WTC11 (cell line): ENCODE measurements at regions not wholly inside any gene's neighbourhood (a gene's known extent, or its start where the extent isn't known, plus 50 kb on each side); places are given as distances from the start of the nearest gene placed in this dataset.

Source experiments
- ATAC-seq: fragments of 200-7000 bp; cut with Tn5 transposase; 2 replicates; pipeline ENCODE4 v1.10.0; 2021; ENCODE audit warnings: mild to moderate bottlenecking, moderate library complexity
- CTCF ChIA-PET: fragments of 300-600 bp; sonication (Branson Sonifier 250); formaldehyde crosslinking; loops from one replicate; lab custom pipeline; 2021; ENCODE audit warnings: antibody characterized with exemption; lab: Charles Lee
- POLR2A ChIA-PET: fragments of 350-600 bp; sonication (Branson Sonifier 250); formaldehyde crosslinking; loops from one replicate; lab custom pipeline; 2021; ENCODE audit warnings: antibody characterized with exemption; lab: Charles Lee
- DNase-seq: peaks from one replicate; pipeline ENCODE4 v3.0.0; 2021; ENCODE audit warnings: low spot score
- H3K27ac Mint-ChIP-seq: 2 replicates; pipeline ENCODE4 v1.8.0; 2021; ENCODE audit warnings: mixed read lengths
- H3K27me3 Mint-ChIP-seq: 2 replicates; pipeline ENCODE4 v1.8.0; 2021; ENCODE audit warnings: low read depth, mild to moderate bottlenecking, moderate library complexity, mixed read lengths
- H3K36me3 Mint-ChIP-seq: 2 replicates; pipeline ENCODE4 v1.8.0; 2021; ENCODE audit warnings: mixed read lengths
- H3K4me1 Mint-ChIP-seq: 2 replicates; pipeline ENCODE4 v1.8.0; 2022; ENCODE audit warnings: mixed read lengths
- H3K4me3 Mint-ChIP-seq: 2 replicates; pipeline ENCODE4 v1.8.0; 2021; ENCODE audit warnings: mild to moderate bottlenecking, moderate library complexity, mixed read lengths
- H3K9me3 Mint-ChIP-seq: 2 replicates; pipeline ENCODE4 v1.8.0; 2021; ENCODE audit warnings: mixed read lengths
- HMGA2 ChIP-seq: fragments of 250-450 bp; sonication (Bioruptor Pico); IDR thresholded peaks from 2 replicates; pipeline ENCODE4 v1.4.0; 2021; ENCODE audit warnings: mild to moderate bottlenecking, moderate library complexity
- JUN ChIP-seq: sonication (generic); formaldehyde crosslinking; IDR thresholded peaks from 2 replicates; pipeline ENCODE4 v1.8.0; 2023; ENCODE audit warnings: mild to moderate bottlenecking, missing genetic modification reagents
- NFATC4 ChIP-seq: fragments of 250-450 bp; sonication (Bioruptor Pico); IDR thresholded peaks from 2 replicates; pipeline ENCODE4 v1.9.0; 2021; ENCODE audit warnings: mild to moderate bottlenecking
- ZNF416 ChIP-seq: fragments of 250-450 bp; sonication (Bioruptor Pico); IDR thresholded peaks from 2 replicates; pipeline ENCODE4 v1.9.0; 2021; ENCODE audit warnings: mild to moderate bottlenecking, inconsistent platforms
- TF ChIP-seq, protein P1 (sequence below): sonication (generic); formaldehyde crosslinking; IDR thresholded peaks from 2 replicates; pipeline ENCODE4 v1.8.0; 2022; ENCODE audit warnings: mild to moderate bottlenecking, missing genetic modification reagents
- TF ChIP-seq, protein P2 (sequence below): sonication (generic); formaldehyde crosslinking; IDR thresholded peaks from 2 replicates; pipeline ENCODE4 v1.8.0; 2022; ENCODE audit warnings: missing genetic modification reagents
- TF ChIP-seq, protein P3 (sequence below): sonication (generic); formaldehyde crosslinking; IDR thresholded peaks from 2 replicates; pipeline ENCODE4 v1.8.1; 2023; ENCODE audit warnings: mild to moderate bottlenecking, missing genetic modification reagents, moderate library complexity
- TF ChIP-seq, protein P4 (sequence below): sonication (generic); formaldehyde crosslinking; IDR thresholded peaks from 2 replicates; pipeline ENCODE4 v1.8.1; 2023; ENCODE audit warnings: mild to moderate bottlenecking, missing genetic modification reagents, borderline replicate concordance
- TF ChIP-seq, protein P5 (sequence below): fragments of 250-450 bp; sonication (Bioruptor Pico); IDR thresholded peaks from 2 replicates; pipeline ENCODE4 v1.9.0; 2021; ENCODE audit warnings: mild to moderate bottlenecking
- TF ChIP-seq, protein P6 (sequence below): sonication (generic); formaldehyde crosslinking; IDR thresholded peaks from 2 replicates; pipeline ENCODE4 v1.8.1; 2023; ENCODE audit warnings: mild to moderate bottlenecking, missing genetic modification reagents

DNA sequence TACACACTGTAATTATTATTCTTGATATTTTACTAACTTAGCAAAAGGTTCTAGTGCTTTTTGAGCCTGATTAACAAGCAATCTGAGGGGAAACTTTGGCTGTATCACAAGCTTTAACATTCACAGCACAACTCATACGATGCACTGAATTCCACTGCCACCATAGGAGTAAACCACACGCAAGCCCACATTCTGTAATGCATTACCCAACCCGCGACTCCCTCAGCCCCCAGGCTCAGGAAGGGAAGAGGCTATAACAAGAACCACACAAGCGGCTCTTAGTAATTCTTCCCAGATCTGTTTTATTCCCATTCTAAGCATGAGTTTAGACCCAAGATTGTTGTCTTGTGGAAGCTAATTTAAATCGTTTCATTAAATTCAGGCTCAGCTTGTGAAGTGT is 138.5 kb upstream of the TBL1X start (continued):
- TF ChIP-seq, protein P1, sequence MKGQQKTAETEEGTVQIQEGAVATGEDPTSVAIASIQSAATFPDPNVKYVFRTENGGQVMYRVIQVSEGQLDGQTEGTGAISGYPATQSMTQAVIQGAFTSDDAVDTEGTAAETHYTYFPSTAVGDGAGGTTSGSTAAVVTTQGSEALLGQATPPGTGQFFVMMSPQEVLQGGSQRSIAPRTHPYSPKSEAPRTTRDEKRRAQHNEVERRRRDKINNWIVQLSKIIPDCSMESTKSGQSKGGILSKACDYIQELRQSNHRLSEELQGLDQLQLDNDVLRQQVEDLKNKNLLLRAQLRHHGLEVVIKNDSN (CRISPR knock-in tag), result no peak
- TF ChIP-seq, protein P2, sequence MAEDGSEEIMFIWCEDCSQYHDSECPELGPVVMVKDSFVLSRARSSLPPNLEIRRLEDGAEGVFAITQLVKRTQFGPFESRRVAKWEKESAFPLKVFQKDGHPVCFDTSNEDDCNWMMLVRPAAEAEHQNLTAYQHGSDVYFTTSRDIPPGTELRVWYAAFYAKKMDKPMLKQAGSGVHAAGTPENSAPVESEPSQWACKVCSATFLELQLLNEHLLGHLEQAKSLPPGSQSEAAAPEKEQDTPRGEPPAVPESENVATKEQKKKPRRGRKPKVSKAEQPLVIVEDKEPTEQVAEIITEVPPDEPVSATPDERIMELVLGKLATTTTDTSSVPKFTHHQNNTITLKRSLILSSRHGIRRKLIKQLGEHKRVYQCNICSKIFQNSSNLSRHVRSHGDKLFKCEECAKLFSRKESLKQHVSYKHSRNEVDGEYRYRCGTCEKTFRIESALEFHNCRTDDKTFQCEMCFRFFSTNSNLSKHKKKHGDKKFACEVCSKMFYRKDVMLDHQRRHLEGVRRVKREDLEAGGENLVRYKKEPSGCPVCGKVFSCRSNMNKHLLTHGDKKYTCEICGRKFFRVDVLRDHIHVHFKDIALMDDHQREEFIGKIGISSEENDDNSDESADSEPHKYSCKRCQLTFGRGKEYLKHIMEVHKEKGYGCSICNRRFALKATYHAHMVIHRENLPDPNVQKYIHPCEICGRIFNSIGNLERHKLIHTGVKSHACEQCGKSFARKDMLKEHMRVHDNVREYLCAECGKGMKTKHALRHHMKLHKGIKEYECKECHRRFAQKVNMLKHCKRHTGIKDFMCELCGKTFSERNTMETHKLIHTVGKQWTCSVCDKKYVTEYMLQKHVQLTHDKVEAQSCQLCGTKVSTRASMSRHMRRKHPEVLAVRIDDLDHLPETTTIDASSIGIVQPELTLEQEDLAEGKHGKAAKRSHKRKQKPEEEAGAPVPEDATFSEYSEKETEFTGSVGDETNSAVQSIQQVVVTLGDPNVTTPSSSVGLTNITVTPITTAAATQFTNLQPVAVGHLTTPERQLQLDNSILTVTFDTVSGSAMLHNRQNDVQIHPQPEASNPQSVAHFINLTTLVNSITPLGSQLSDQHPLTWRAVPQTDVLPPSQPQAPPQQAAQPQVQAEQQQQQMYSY (CRISPR knock-in tag), result no peak
- TF ChIP-seq, protein P3, sequence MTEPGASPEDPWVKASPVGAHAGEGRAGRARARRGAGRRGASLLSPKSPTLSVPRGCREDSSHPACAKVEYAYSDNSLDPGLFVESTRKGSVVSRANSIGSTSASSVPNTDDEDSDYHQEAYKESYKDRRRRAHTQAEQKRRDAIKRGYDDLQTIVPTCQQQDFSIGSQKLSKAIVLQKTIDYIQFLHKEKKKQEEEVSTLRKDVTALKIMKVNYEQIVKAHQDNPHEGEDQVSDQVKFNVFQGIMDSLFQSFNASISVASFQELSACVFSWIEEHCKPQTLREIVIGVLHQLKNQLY (CRISPR knock-in tag), result no peak
- no peak for TF ChIP-seq NFATC4 (CRISPR knock-in tag)

DNA sequence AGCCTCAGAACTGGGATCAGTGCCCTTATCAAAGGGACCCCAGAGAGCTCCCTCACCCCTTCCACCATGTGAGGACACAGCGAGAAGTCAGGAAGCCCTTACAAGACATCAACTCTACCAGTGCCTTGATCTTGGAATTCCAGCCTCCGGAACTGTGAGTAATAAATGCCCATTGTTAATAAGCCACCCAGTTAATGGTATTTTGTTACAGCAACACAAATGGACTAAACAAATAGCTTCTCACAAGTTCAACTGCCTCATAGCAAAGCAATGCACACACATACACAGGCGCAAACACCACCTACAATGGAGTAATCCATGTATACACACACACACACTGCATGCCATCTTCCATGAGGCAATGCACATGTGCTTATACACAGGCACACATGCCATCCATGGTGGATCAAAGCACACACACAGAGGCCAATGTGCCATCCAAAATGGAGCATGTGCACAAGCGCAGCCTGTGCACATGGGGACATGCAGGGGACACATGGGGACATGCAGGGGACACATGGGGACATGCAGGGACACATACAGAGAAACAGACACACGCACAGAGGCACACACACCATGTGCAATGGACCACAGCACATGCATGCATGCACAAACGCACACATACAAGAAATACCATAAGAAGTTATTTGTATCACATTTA is 137.6 kb upstream of the TBL1X start:
- no peak for DNase-seq
- Mint-ChIP-seq H3K4me1 (no peaks in the 10 kb centered on the region), H3K9me3 (0 out of 2 replicates have a peak, but pooled peaks cover 4% of the 10 kb centered on the region), H3K27ac (no peak overlapping the region), H3K36me3 (no peaks in the 10 kb centered on the region), H3K27me3 (no peaks in the 10 kb centered on the region), H3K4me3 (no peak overlapping the region)
- TF ChIP-seq, protein P4, sequence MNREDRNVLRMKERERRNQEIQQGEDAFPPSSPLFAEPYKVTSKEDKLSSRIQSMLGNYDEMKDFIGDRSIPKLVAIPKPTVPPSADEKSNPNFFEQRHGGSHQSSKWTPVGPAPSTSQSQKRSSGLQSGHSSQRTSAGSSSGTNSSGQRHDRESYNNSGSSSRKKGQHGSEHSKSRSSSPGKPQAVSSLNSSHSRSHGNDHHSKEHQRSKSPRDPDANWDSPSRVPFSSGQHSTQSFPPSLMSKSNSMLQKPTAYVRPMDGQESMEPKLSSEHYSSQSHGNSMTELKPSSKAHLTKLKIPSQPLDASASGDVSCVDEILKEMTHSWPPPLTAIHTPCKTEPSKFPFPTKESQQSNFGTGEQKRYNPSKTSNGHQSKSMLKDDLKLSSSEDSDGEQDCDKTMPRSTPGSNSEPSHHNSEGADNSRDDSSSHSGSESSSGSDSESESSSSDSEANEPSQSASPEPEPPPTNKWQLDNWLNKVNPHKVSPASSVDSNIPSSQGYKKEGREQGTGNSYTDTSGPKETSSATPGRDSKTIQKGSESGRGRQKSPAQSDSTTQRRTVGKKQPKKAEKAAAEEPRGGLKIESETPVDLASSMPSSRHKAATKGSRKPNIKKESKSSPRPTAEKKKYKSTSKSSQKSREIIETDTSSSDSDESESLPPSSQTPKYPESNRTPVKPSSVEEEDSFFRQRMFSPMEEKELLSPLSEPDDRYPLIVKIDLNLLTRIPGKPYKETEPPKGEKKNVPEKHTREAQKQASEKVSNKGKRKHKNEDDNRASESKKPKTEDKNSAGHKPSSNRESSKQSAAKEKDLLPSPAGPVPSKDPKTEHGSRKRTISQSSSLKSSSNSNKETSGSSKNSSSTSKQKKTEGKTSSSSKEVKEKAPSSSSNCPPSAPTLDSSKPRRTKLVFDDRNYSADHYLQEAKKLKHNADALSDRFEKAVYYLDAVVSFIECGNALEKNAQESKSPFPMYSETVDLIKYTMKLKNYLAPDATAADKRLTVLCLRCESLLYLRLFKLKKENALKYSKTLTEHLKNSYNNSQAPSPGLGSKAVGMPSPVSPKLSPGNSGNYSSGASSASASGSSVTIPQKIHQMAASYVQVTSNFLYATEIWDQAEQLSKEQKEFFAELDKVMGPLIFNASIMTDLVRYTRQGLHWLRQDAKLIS (CRISPR knock-in tag), result no peak
- TF ChIP-seq, protein P5, sequence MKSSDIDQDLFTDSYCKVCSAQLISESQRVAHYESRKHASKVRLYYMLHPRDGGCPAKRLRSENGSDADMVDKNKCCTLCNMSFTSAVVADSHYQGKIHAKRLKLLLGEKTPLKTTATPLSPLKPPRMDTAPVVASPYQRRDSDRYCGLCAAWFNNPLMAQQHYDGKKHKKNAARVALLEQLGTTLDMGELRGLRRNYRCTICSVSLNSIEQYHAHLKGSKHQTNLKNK, result no peak
- TF ChIP-seq, protein P6, sequence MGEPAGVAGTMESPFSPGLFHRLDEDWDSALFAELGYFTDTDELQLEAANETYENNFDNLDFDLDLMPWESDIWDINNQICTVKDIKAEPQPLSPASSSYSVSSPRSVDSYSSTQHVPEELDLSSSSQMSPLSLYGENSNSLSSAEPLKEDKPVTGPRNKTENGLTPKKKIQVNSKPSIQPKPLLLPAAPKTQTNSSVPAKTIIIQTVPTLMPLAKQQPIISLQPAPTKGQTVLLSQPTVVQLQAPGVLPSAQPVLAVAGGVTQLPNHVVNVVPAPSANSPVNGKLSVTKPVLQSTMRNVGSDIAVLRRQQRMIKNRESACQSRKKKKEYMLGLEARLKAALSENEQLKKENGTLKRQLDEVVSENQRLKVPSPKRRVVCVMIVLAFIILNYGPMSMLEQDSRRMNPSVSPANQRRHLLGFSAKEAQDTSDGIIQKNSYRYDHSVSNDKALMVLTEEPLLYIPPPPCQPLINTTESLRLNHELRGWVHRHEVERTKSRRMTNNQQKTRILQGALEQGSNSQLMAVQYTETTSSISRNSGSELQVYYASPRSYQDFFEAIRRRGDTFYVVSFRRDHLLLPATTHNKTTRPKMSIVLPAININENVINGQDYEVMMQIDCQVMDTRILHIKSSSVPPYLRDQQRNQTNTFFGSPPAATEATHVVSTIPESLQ (CRISPR knock-in tag), result no peak
- ChIA-PET CTCF (interaction anchor here (1.9 kb wide), 1 partner anchor 14 kb away, joined by 5 read pairs; no protein-coding TSS in a partner anchor), POLR2A (no interaction called here)
- no peak for ATAC-seq

DNA sequence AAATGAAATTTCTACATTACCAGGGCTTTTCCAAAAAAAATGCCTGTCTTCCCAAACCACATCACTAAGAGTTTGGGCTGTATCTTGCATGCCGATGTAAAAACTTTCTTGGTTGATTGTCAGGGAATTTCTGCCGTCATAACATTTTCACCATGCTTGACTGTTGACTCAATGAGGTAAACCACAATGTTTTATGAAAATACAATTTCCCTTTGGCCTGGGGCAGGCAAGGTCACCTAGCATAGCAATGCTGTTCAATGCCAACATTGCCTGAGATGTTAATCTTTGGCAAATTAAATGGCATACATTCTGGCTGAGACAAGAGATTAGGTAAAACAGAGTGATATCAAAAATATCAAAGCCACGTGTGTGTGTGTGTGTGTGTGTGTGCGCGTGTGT is 137.1 kb upstream of the TBL1X start:
- Mint-ChIP-seq H3K27ac (no peak overlapping the region), H3K9me3 (0 out of 2 replicates have a peak, but pooled peaks cover 4% of the 10 kb centered on the region), H3K27me3 (no peaks in the 10 kb centered on the region), H3K4me3 (no peak overlapping the region), H3K4me1 (no peaks in the 10 kb centered on the region), H3K36me3 (no peaks in the 10 kb centered on the region)
- DNase-seq (no peak), ATAC-seq (no peak)
- ChIA-PET CTCF (no interaction called here), POLR2A (no interaction called here)
- TF ChIP-seq ZNF416 (CRISPR knock-in tag), result no peak
- TF ChIP-seq, protein P4 (CRISPR knock-in tag), result no peak
- no peak for TF ChIP-seq JUN (CRISPR knock-in tag)
- TF ChIP-seq HMGA2 (CRISPR knock-in tag), result no peak
- TF ChIP-seq, protein P6 (CRISPR knock-in tag), result no peak
